ENCODE measurements at regions not wholly inside any gene's neighbourhood (a gene's known extent, or its start where the extent isn't known, plus 50 kb on each side); places are given as distances from the start of the nearest gene placed in this dataset.

DNA sequence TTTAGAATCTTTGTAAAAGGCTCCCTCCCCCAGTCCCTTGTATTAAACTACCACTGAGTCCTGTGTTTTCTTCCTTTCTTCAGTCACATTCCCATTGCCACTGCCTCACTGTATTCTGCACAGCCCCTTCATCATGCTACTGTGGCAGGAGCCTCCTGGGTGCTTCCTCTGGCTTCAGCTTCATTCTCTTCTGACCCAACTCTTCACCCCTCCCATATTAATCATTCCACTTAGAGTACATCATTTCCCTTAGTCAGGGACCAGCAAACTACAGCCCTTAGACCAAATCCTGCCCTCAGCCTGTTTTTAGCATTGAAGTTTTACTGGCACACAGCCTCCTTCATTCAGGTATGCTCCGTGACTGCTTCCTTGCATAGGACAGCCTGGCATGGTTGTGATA lies 127.7 kb upstream of the MTNR1B start:
- TF ChIP-seq KDM5A (IDR thresholded peaks at IDR 0.05) (no peak), RFX5 (IDR thresholded peaks at IDR 0.05) (no peak), ZC3H11A (IDR thresholded peaks at IDR 0.05) (no peak), HDAC2 (IDR thresholded peaks at IDR 0.05) (no peak), JUN (IDR thresholded peaks at IDR 0.05) (no peak), SMC3 (IDR thresholded peaks at IDR 0.05) (no peak)
- TF ChIP-seq, protein P1, sequence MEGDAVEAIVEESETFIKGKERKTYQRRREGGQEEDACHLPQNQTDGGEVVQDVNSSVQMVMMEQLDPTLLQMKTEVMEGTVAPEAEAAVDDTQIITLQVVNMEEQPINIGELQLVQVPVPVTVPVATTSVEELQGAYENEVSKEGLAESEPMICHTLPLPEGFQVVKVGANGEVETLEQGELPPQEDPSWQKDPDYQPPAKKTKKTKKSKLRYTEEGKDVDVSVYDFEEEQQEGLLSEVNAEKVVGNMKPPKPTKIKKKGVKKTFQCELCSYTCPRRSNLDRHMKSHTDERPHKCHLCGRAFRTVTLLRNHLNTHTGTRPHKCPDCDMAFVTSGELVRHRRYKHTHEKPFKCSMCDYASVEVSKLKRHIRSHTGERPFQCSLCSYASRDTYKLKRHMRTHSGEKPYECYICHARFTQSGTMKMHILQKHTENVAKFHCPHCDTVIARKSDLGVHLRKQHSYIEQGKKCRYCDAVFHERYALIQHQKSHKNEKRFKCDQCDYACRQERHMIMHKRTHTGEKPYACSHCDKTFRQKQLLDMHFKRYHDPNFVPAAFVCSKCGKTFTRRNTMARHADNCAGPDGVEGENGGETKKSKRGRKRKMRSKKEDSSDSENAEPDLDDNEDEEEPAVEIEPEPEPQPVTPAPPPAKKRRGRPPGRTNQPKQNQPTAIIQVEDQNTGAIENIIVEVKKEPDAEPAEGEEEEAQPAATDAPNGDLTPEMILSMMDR (IDR thresholded peaks at IDR 0.05) = no peak
